B cell (primary cell): ENCODE measurements at regions not wholly inside any gene's neighbourhood (a gene's known extent, or its start where the extent isn't known, plus 50 kb on each side); places are given as distances from the start of the nearest gene placed in this dataset.

ENCODE experiments used
- ATAC-seq: fragments of 200-7000 bp; cut with Tn5 transposase; one replicate; pipeline ENCODE4 v1.10.0; 2021; ENCODE audit warnings: low read depth, mild to moderate bottlenecking, moderate number of reproducible peaks, moderate library complexity
- CTCF ChIA-PET: fragments of 350-600 bp; sonication (Branson Sonifier 250); formaldehyde crosslinking; loops from one replicate; lab custom pipeline; 2021; ENCODE audit warnings: antibody characterized with exemption, inconsistent platforms; lab: Charles Lee
- POLR2A ChIA-PET: fragments of 350-600 bp; sonication (Branson Sonifier 250); formaldehyde crosslinking; loops from one replicate; lab custom pipeline; 2021; ENCODE audit warnings: antibody characterized with exemption; lab: Charles Lee
- DNase-seq: peaks from one replicate; pipeline ENCODE4 v3.0.0; 2013
- H2AFZ ChIP-seq: 2 replicates; pipeline ENCODE4 v1.6.1; 2012; ENCODE audit warnings: mild to moderate bottlenecking, low read depth, low read length; ENCODE audit not compliant: insufficient read depth, poor library complexity, severe bottlenecking
- H3K27ac ChIP-seq, 2 donors: 1 replicate in 1 of 2; 2 replicates in 1 of 2; pipeline ENCODE4 v1.5.1; 2012 to 2013; ENCODE audit warnings: low read length in 2 of 2, mild to moderate bottlenecking in 2 of 2, moderate library complexity in 1 of 2
- H3K27me3 ChIP-seq, 4 experiments: fragments of 200-600 bp in 1 of 4; sonication (generic) in 1 of 4; replicated peaks in 1 of 4; 1 replicate in 2 of 4; 2 replicates in 2 of 4; pipeline versions ENCODE4 v1.6.1 to v1.7.0; 2013 to 2016; ENCODE audit warnings: low read length in 3 of 4, mild to moderate bottlenecking in 2 of 4, mixed read lengths in 1 of 4, moderate library complexity in 1 of 4; ENCODE audit not compliant: insufficient read depth in 4 of 4, control insufficient read depth in 3 of 4; ENCODE audit errors: control extremely low read depth in 1 of 4
- H3K36me3 ChIP-seq, 2 experiments: replicated peaks in 1 of 2; 1 replicate in 1 of 2; 2 replicates in 1 of 2; pipeline versions ENCODE4 v1.6.1 to v1.7.1; 2013; ENCODE audit warnings: low read length in 1 of 2; ENCODE audit not compliant: insufficient read depth in 2 of 2, control insufficient read depth in 1 of 2; ENCODE audit errors: control extremely low read depth in 1 of 2, extremely low read depth in 1 of 2
- H3K4me1 ChIP-seq, 2 donors: fragments of 200-600 bp in 1 of 2; sonication (generic) in 1 of 2; 1 replicate in 1 of 2; 2 replicates in 1 of 2; pipeline versions ENCODE4 v1.5.1 to v1.6.1; 2013 to 2017; ENCODE audit warnings: low read length in 2 of 2; ENCODE audit not compliant: control insufficient read depth in 2 of 2, insufficient read depth in 2 of 2
- H3K4me2 ChIP-seq: replicated peaks from 2 replicates; pipeline ENCODE3; 2012; ENCODE audit warnings: mild to moderate bottlenecking, low read depth, low read length; ENCODE audit not compliant: poor library complexity, severe bottlenecking
- H3K4me3 ChIP-seq, 5 experiments: fragments of 200-600 bp in 1 of 5; sonication (generic) in 1 of 5; 1 replicate in 3 of 5; 2 replicates in 2 of 5; pipeline versions ENCODE4 v1.5.1 to v1.7.0; 2011 to 2016; ENCODE audit warnings: low read length in 4 of 5, mild to moderate bottlenecking in 4 of 5, low read depth in 2 of 5, control low read depth in 1 of 5, moderate library complexity in 1 of 5; ENCODE audit not compliant: insufficient read depth in 1 of 5; ENCODE audit errors: control extremely low read depth in 1 of 5, extremely low read depth in 1 of 5
- H3K79me2 ChIP-seq: fragments of 200-600 bp; sonication (generic); one replicate; pipeline ENCODE4 v1.6.0; 2016; ENCODE audit warnings: low read length; ENCODE audit not compliant: control insufficient read depth, insufficient read depth
- H3K9ac ChIP-seq: fragments of 200-600 bp; sonication (generic); 2 replicates; pipeline ENCODE4 v1.6.1; 2017; ENCODE audit warnings: mild to moderate bottlenecking, low read length, moderate library complexity
- H3K9me3 ChIP-seq, 3 donors: one replicate each; pipeline versions ENCODE4 v1.6.1 to v1.7.1; 2013; ENCODE audit warnings: low read length in 2 of 3; ENCODE audit not compliant: control insufficient read depth in 2 of 3, insufficient read depth in 1 of 3; ENCODE audit errors: control extremely low read depth in 1 of 3
- H4K20me1 ChIP-seq: 2 replicates; pipeline ENCODE4 v1.6.0; 2012; ENCODE audit warnings: mild to moderate bottlenecking, low read length; ENCODE audit not compliant: insufficient read depth, control insufficient read depth, poor library complexity, severe bottlenecking
- H3K27ac Mint-ChIP-seq: one replicate; pipeline ENCODE4 v1.8.0; 2021; ENCODE audit warnings: mixed read lengths
- H3K27me3 Mint-ChIP-seq: one replicate; pipeline ENCODE4 v1.8.0; 2021; ENCODE audit warnings: mixed read lengths
- H3K4me1 Mint-ChIP-seq: one replicate; pipeline ENCODE4 v1.8.0; 2021; ENCODE audit warnings: mixed read lengths
- H3K4me3 Mint-ChIP-seq: one replicate; pipeline ENCODE4 v1.8.0; 2021; ENCODE audit warnings: mixed read lengths
- H3K9me3 Mint-ChIP-seq: one replicate; pipeline ENCODE4 v1.8.0; 2022; ENCODE audit warnings: mixed read lengths; ENCODE audit not compliant: insufficient read depth
- EZH2 ChIP-seq: IDR thresholded peaks from 2 replicates; pipeline ENCODE4 v1.6.1; 2012; ENCODE audit warnings: borderline replicate concordance, low read depth, mild to moderate bottlenecking, moderate library complexity, low read length; ENCODE audit not compliant: insufficient read depth, poor library complexity, severe bottlenecking
- WGBS: methylation state at CpG from one replicate; pipeline ENCODE4 v1.1.5; 2013; ENCODE audit warnings: missing lambda C conversion rate; ENCODE audit not compliant: insufficient coverage; 5-methylcytosine and 5-hydroxymethylcytosine counted together
- intact Hi-C: fragments of 100-400 bp; cut with micrococcal nuclease; formaldehyde crosslinking; loops from one replicate; pipeline ENCODE4 v1.10.0; 2022
- TF ChIP-seq, protein P1 (sequence below): fragments of 200-600 bp; IDR thresholded peaks from one replicate; pipeline ENCODE4 v1.8.0; 2022; ENCODE audit warnings: antibody characterized with exemption, mild to moderate bottlenecking

DNA sequence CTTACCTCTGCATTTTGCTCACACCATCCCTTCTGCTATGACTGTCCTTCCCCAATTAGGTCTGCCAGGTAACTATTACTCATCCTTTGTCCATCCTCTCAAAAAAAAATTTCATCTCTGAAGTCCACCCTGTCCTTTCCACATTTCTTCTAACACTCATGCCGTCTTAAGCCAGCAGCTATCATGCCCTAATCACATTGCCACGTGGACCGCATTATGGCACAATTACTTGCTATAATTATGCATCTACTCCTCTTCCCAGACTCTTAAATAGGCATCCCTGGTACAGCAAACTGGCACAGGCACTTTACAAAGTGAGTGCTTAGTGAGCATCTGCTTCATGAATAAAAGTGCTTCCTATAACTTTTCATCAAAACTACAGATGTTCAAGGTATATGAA is 295.4 kb upstream of the ESRRG start:
- no peaks in the 10 kb centered on the region for H3K9me3 Mint-ChIP-seq
- POLR2A ChIA-PET = no interaction called here
- no peak overlapping the region for H3K4me3 Mint-ChIP-seq

DNA sequence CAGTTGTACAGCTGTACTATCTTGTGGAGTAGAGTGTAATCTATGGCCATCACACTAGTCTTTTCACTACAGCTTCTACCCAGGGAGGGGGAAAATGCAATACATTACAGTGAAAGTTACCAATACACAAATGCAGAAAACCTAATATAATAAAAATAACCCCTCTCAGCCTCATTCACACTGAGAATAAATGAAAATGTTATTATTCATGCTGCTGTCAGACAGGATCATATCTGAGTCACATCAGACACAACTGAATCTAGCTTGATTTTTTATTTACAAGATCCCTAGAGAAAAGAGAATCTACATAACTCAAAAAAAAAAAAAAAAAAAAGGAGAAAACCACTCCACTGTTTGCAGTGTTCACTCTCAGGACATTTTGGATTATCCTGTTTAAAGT is 293.9 kb upstream of the ESRRG start:
- H3K27ac Mint-ChIP-seq = no peak overlapping the region
- H3K27me3 ChIP-seq = no peaks in the 10 kb centered on the region
- H3K27me3 Mint-ChIP-seq = no peaks in the 10 kb centered on the region
- TF ChIP-seq, protein P1, sequence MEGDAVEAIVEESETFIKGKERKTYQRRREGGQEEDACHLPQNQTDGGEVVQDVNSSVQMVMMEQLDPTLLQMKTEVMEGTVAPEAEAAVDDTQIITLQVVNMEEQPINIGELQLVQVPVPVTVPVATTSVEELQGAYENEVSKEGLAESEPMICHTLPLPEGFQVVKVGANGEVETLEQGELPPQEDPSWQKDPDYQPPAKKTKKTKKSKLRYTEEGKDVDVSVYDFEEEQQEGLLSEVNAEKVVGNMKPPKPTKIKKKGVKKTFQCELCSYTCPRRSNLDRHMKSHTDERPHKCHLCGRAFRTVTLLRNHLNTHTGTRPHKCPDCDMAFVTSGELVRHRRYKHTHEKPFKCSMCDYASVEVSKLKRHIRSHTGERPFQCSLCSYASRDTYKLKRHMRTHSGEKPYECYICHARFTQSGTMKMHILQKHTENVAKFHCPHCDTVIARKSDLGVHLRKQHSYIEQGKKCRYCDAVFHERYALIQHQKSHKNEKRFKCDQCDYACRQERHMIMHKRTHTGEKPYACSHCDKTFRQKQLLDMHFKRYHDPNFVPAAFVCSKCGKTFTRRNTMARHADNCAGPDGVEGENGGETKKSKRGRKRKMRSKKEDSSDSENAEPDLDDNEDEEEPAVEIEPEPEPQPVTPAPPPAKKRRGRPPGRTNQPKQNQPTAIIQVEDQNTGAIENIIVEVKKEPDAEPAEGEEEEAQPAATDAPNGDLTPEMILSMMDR = no peak
- no peak for TF ChIP-seq EZH2
- POLR2A ChIA-PET = no interaction called here
- no peak for DNase-seq
- no peak overlapping the region for H3K4me3 ChIP-seq
- H3K9ac ChIP-seq = no peak overlapping the region
- no peaks in the 10 kb centered on the region for H3K36me3 ChIP-seq
- no peak overlapping the region for H3K27ac ChIP-seq
- H3K4me1 ChIP-seq = no peaks in the 10 kb centered on the region
- H2AFZ ChIP-seq = no peak overlapping the region
- no peak overlapping the region for H3K4me3 Mint-ChIP-seq
- ATAC-seq = no peak
- H3K9me3 Mint-ChIP-seq = no peaks in the 10 kb centered on the region
- intact Hi-C loops = no loop called here
- H4K20me1 ChIP-seq = no peaks in the 10 kb centered on the region
- H3K4me2 ChIP-seq = no peak overlapping the region
- no peaks in the 10 kb centered on the region for H3K4me1 Mint-ChIP-seq
- no peaks in the 10 kb centered on the region for H3K9me3 ChIP-seq
- no peaks in the 10 kb centered on the region for H3K79me2 ChIP-seq
- CTCF ChIA-PET = no interaction called here

More for the DNA sequence above, 295.4 kb upstream of the ESRRG start:
- intact Hi-C loops = no loop called here
- Histone ChIP-seq H2AFZ (no peak overlapping the region), H3K9me3 (no peaks in the 10 kb centered on the region), H3K27me3 (no peaks in the 10 kb centered on the region), H3K4me3 (no peak overlapping the region), H3K36me3 (no peaks in the 10 kb centered on the region), H3K79me2 (no peaks in the 10 kb centered on the region), H3K27ac (no peak overlapping the region), H3K9ac (no peak overlapping the region), H3K4me2 (no peak overlapping the region), H3K4me1 (no peaks in the 10 kb centered on the region), H4K20me1 (no peaks in the 10 kb centered on the region)
- Mint-ChIP-seq H3K4me1 (no peaks in the 10 kb centered on the region), H3K27ac (no peak overlapping the region), H3K27me3 (no peaks in the 10 kb centered on the region)
- ATAC-seq (no peak), DNase-seq (no peak)
- 92% methylated on average over 3 of the region's 3 CpGs for WGBS
- CTCF ChIA-PET = no interaction called here
- TF ChIP-seq, protein P1 = no peak
- no peak for TF ChIP-seq EZH2
